ENCODE measurements at regions not wholly inside any gene's neighbourhood (a gene's known extent, or its start where the extent isn't known, plus 50 kb on each side); places are given as distances from the start of the nearest gene placed in this dataset.

DNA sequence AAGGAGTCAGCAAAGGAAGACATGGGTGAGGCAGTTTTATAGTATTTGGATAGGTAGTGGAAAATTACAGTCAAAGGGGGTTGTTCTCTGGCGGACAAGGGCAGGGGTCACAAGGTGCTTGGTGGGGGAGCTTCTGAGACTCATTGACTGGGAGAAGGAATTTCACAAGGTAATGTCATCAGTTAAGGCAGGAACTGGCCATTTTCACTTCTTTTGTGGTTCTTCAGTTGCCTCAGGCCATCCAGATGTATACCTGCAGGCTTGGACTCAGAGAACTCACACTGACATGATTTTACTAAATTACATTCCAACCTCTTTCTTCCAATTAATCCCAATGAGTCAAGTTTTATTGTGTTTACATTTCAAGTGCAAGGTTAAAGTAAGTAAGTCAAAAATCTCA, 240.5 kb upstream of the API5 start:
- CTCF ChIA-PET: no interaction called here
- H3K4me1 ChIP-seq (ENCODE audit: control insufficient read depth, extremely low read depth, insufficient read depth, low read length): no peaks in the 10 kb centered on the region
- dilution Hi-C loops (cut with MboI; ENCODE audit: extremely low pct_ligation_motif_present, low sequenced_read_pairs) (no loop called here), intact Hi-C loops (cut with micrococcal nuclease) (no loop called here)
- H3K9me3 ChIP-seq (replicated peaks; ENCODE audit: control insufficient read depth, insufficient read depth, low read length): peaks cover 3% of the 10 kb centered on the region
- TF ChIP-seq, protein P1, sequence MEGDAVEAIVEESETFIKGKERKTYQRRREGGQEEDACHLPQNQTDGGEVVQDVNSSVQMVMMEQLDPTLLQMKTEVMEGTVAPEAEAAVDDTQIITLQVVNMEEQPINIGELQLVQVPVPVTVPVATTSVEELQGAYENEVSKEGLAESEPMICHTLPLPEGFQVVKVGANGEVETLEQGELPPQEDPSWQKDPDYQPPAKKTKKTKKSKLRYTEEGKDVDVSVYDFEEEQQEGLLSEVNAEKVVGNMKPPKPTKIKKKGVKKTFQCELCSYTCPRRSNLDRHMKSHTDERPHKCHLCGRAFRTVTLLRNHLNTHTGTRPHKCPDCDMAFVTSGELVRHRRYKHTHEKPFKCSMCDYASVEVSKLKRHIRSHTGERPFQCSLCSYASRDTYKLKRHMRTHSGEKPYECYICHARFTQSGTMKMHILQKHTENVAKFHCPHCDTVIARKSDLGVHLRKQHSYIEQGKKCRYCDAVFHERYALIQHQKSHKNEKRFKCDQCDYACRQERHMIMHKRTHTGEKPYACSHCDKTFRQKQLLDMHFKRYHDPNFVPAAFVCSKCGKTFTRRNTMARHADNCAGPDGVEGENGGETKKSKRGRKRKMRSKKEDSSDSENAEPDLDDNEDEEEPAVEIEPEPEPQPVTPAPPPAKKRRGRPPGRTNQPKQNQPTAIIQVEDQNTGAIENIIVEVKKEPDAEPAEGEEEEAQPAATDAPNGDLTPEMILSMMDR (IDR thresholded peaks at IDR 0.05; ENCODE audit: extremely low read depth in 1 of 2, insufficient read depth in 1 of 2, low read depth in 1 of 2, low read length in 2 of 2): no peak
- no peak for TF ChIP-seq POLR2A (IDR thresholded peaks at IDR 0.05; ENCODE audit: low read depth, low read length)
- no peak for TF ChIP-seq JUN (IDR thresholded peaks at IDR 0.05; ENCODE audit: borderline replicate concordance, insufficient read depth, insufficient read length, low read depth)
- TF ChIP-seq, protein P2, sequence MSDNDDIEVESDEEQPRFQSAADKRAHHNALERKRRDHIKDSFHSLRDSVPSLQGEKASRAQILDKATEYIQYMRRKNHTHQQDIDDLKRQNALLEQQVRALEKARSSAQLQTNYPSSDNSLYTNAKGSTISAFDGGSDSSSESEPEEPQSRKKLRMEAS (IDR thresholded peaks at IDR 0.05; ENCODE audit: insufficient read depth, insufficient read length): no peak
- TF ChIP-seq FOS (IDR thresholded peaks at IDR 0.05; ENCODE audit: borderline replicate concordance, insufficient read depth, low read length): no peak
- TF ChIP-seq GATA2 (IDR thresholded peaks at IDR 0.05; ENCODE audit: insufficient read depth, insufficient read length, low read depth, low read length): no peak
- no peak overlapping the region for H3K4me3 ChIP-seq (replicated peaks in 1 of 3; ENCODE audit: insufficient read depth in 1 of 3, low read depth in 1 of 3, low read length in 3 of 3)
- H3K27me3 ChIP-seq (ENCODE audit: control insufficient read depth in 2 of 2, insufficient read depth in 2 of 2, low read length in 2 of 2): no peaks in the 10 kb centered on the region
- H3K4me2 ChIP-seq (ENCODE audit: insufficient read depth, low read length): no peak overlapping the region
- FAIRE-seq (no peak), DNase-seq (ENCODE audit: low read depth, low spot score) (no peak)
- no peaks in the 10 kb centered on the region for H4K20me1 ChIP-seq (replicated peaks; ENCODE audit: control insufficient read depth, extremely low read depth, insufficient read depth, low read length)
- no peak overlapping the region for H3K27ac ChIP-seq (ENCODE audit: insufficient read depth, low read depth, low read length)
- no peak overlapping the region for H2AFZ ChIP-seq (ENCODE audit: low read depth, low read length)
- H3K36me3 ChIP-seq (ENCODE audit: control insufficient read depth in 2 of 2, extremely low read depth in 1 of 2, insufficient read depth in 2 of 2, low read length in 2 of 2): no peaks in the 10 kb centered on the region
- BruUV-seq (replicated peaks): no TSS peak
- H3K79me2 ChIP-seq (ENCODE audit: control insufficient read depth, insufficient read depth, low read length): no peaks in the 10 kb centered on the region
- no peaks in the 10 kb centered on the region for H3K9me1 ChIP-seq (replicated peaks; ENCODE audit: control insufficient read depth, extremely low read depth, insufficient read depth, low read length)
- no peak overlapping the region for H3K9ac ChIP-seq (replicated peaks; ENCODE audit: extremely low read depth, insufficient read depth, low read length)
- POLR2A ChIA-PET: no interaction called here

DNA sequence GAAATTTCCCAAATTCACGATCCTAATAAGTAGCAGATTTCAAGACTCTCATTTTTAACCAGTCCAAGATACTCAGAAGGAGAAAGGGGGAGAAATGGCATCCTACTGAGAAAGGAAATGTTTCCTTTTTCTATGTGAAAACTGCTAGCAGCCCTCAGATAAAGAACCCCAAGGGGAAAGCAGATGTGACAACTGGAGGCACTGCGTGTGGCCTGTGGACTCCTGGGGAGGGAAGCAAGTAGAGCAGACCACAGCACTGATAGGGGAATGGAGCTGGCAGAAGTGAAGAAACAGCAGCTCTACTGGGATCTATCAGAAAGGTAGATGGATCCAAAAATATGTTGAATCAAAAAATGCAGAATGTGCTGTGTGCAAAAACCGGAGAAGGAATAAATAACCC, 239.7 kb upstream of the API5 start:
- Histone ChIP-seq H3K9me3 (replicated peaks; ENCODE audit: control insufficient read depth, insufficient read depth, low read length) (peaks cover 3% of the 10 kb centered on the region), H2AFZ (ENCODE audit: low read depth, low read length) (no peak overlapping the region), H4K20me1 (replicated peaks; ENCODE audit: control insufficient read depth, extremely low read depth, insufficient read depth, low read length) (no peaks in the 10 kb centered on the region), H3K4me1 (ENCODE audit: control insufficient read depth, extremely low read depth, insufficient read depth, low read length) (no peaks in the 10 kb centered on the region), H3K4me2 (ENCODE audit: insufficient read depth, low read length) (no peak overlapping the region), H3K36me3 (ENCODE audit: control insufficient read depth in 2 of 2, extremely low read depth in 1 of 2, insufficient read depth in 2 of 2, low read length in 2 of 2) (no peaks in the 10 kb centered on the region), H3K27me3 (ENCODE audit: control insufficient read depth in 2 of 2, insufficient read depth in 2 of 2, low read length in 2 of 2) (no peaks in the 10 kb centered on the region), H3K9ac (replicated peaks; ENCODE audit: extremely low read depth, insufficient read depth, low read length) (no peak overlapping the region), H3K27ac (ENCODE audit: insufficient read depth, low read depth, low read length) (no peak overlapping the region), H3K4me3 (replicated peaks in 1 of 3; ENCODE audit: insufficient read depth in 1 of 3, low read depth in 1 of 3, low read length in 3 of 3) (no peak overlapping the region), H3K79me2 (ENCODE audit: control insufficient read depth, insufficient read depth, low read length) (no peaks in the 10 kb centered on the region), H3K9me1 (replicated peaks; ENCODE audit: control insufficient read depth, extremely low read depth, insufficient read depth, low read length) (no peaks in the 10 kb centered on the region)
- intact Hi-C loops (cut with micrococcal nuclease): no loop called here
- no TSS peak for BruUV-seq (replicated peaks)
- DNase-seq (ENCODE audit: low read depth, low spot score) (no peak), FAIRE-seq (no peak)
- CTCF ChIA-PET: no interaction called here
- TF ChIP-seq POLR2A (IDR thresholded peaks at IDR 0.05; ENCODE audit: low read depth, low read length) (no peak), EZH2 (IDR thresholded peaks at IDR 0.05; ENCODE audit: borderline replicate concordance, low read depth, low read length, severe bottlenecking) (no peak), FOS (IDR thresholded peaks at IDR 0.05; ENCODE audit: borderline replicate concordance, insufficient read depth, low read length) (no peak)
- POLR2A ChIA-PET: no interaction called here
- dilution Hi-C loops (cut with MboI; ENCODE audit: extremely low pct_ligation_motif_present, low sequenced_read_pairs): no loop called here

Measured in endothelial cell of umbilical vein (primary cell).